HepG2 (cell line): ENCODE measurements at regions not wholly inside any gene's neighbourhood (a gene's known extent, or its start where the extent isn't known, plus 50 kb on each side); places are given as distances from the start of the nearest gene placed in this dataset.

Experiments
- ATAC-seq: fragments of 200-7000 bp; cut with Tn5 transposase; 3 replicates; pipeline ENCODE4 v1.9.1; 2020; ENCODE audit warnings: mild to moderate bottlenecking, moderate library complexity
- BruUV-seq: library from RNA; stranded (reverse); fragments of 400-500 nt; replicated peaks from 2 replicates; lab custom pipeline; 2021; lab: Mats Ljungman, UMichigan
- CTCF ChIA-PET: fragments of 300-600 bp; formaldehyde crosslinking; extraction: SDS; loops from one replicate; lab custom pipeline; 2021; ENCODE audit warnings: low total read pairs, inconsistent platforms, low intra/inter-chr PET ratio; lab: Yijun Ruan, JAX
- POLR2A ChIA-PET: fragments of 350-600 bp; sonication (Branson Sonifier 250); formaldehyde crosslinking; loops from one replicate; lab custom pipeline; 2020; ENCODE audit warnings: antibody characterized with exemption, inconsistent platforms; lab: Yijun Ruan, JAX
- DNase-seq: peaks from one replicate; pipeline ENCODE4 v3.0.0-alpha.2; 2015; ENCODE audit warnings: low spot score
- FAIRE-seq: peaks from 3 replicates; lab custom pipeline; 2011; peaks lifted over from hg19 to GRCh38; lab: Jason Lieb, UNC
- H2AFZ ChIP-seq: one replicate; pipeline ENCODE4 v1.6.1; 2011; ENCODE audit warnings: low read length, inconsistent platforms
- H3K27ac ChIP-seq: fragments of 300-600 bp; 3 replicates; pipeline ENCODE4 v1.8.0; 2011; ENCODE audit warnings: mixed run types, mild to moderate bottlenecking, mixed read lengths, low read length, inconsistent platforms; ENCODE audit not compliant: insufficient read depth; ENCODE audit errors: extremely low read length
- H3K27me3 ChIP-seq, 2 experiments: fragments of 200-600 bp in 1 of 2; 2 replicates in 1 of 2; 3 replicates in 1 of 2; pipeline versions ENCODE4 v1.6.0 to v1.8.0; 2011; ENCODE audit warnings: low read length in 2 of 2, mild to moderate bottlenecking in 2 of 2, moderate library complexity in 2 of 2, inconsistent platforms in 1 of 2; ENCODE audit not compliant: insufficient read depth in 2 of 2, control insufficient read depth in 1 of 2
- H3K36me3 ChIP-seq, 2 experiments: fragments of 200-600 bp in 1 of 2; replicated peaks in 1 of 2; 2 replicates in 1 of 2; 3 replicates in 1 of 2; pipeline versions ENCODE4 v1.5.1 to v1.8.0; 2011; ENCODE audit warnings: low read length in 2 of 2, inconsistent platforms in 1 of 2; ENCODE audit not compliant: insufficient read depth in 2 of 2, control insufficient read depth in 1 of 2
- H3K4me1 ChIP-seq: 2 replicates; pipeline ENCODE4 v1.5.1; 2012; ENCODE audit warnings: low read length, inconsistent platforms; ENCODE audit not compliant: insufficient read depth
- H3K4me2 ChIP-seq: 2 replicates; pipeline ENCODE4 v1.6.0; 2011; ENCODE audit warnings: low read depth, low read length, inconsistent platforms
- H3K4me3 ChIP-seq, 3 experiments: fragments of 200-600 bp in 1 of 3; sonication (generic), shearing (Covaris generic) in 1 of 3; replicated peaks in 1 of 3; 2 replicates each; pipeline ENCODE4 v1.5.1; 2011 to 2016; ENCODE audit warnings: low read length in 3 of 3, inconsistent platforms in 2 of 3, low read depth in 2 of 3, mild to moderate bottlenecking in 2 of 3, control low read depth in 1 of 3, mixed read lengths in 1 of 3; ENCODE audit not compliant: insufficient read depth in 1 of 3
- H3K79me2 ChIP-seq: one replicate; pipeline ENCODE4 v1.6.1; 2011; ENCODE audit warnings: low read length, inconsistent platforms; ENCODE audit not compliant: insufficient read depth
- H3K9ac ChIP-seq: 2 replicates; pipeline ENCODE4 v1.6.0; 2011; ENCODE audit warnings: mild to moderate bottlenecking, low read depth, low read length, inconsistent platforms; ENCODE audit not compliant: insufficient read depth
- H3K9me3 ChIP-seq: 2 replicates; pipeline ENCODE4 v1.5.1; 2012; ENCODE audit warnings: mild to moderate bottlenecking, low read length
- H4K20me1 ChIP-seq: 2 replicates; pipeline ENCODE4 v1.6.0; 2011; ENCODE audit warnings: inconsistent platforms, mild to moderate bottlenecking, low read length, moderate library complexity; ENCODE audit not compliant: insufficient read depth
- BRF2 ChIP-seq: sonication (generic); formaldehyde crosslinking; IDR thresholded peaks from 2 replicates; pipeline ENCODE4 v1.8.1; 2022; ENCODE audit warnings: mild to moderate bottlenecking, missing genetic modification reagents
- CBX5 ChIP-seq: sonication (generic); formaldehyde crosslinking; IDR thresholded peaks from 2 replicates; pipeline ENCODE4 v1.4.0; 2020; ENCODE audit warnings: missing genetic modification reagents, borderline replicate concordance
- IKZF5 ChIP-seq: IDR thresholded peaks from 2 replicates; pipeline ENCODE4 v1.6.1; 2018; ENCODE audit warnings: missing genetic modification reagents, mild to moderate bottlenecking, missing compliant biosample characterization
- KAT8 ChIP-seq: IDR thresholded peaks from 2 replicates; pipeline ENCODE4 v1.6.1; 2016; ENCODE audit warnings: missing genetic modification reagents, missing compliant biosample characterization
- KDM2A ChIP-seq: sonication (generic); formaldehyde crosslinking; IDR thresholded peaks from 2 replicates; pipeline ENCODE4 v1.4.0; 2020; ENCODE audit warnings: low read depth, missing genetic modification reagents, borderline replicate concordance
- MAF1 ChIP-seq: sonication (generic); formaldehyde crosslinking; IDR thresholded peaks from 2 replicates; pipeline ENCODE4 v1.5.0; 2020; ENCODE audit warnings: missing genetic modification reagents, borderline replicate concordance
- MATR3 ChIP-seq: sonication (generic); formaldehyde crosslinking; IDR thresholded peaks from 2 replicates; pipeline ENCODE4 v1.4.0; 2020; ENCODE audit warnings: missing genetic modification reagents
- MTA1 ChIP-seq: sonication (generic); formaldehyde crosslinking; IDR thresholded peaks from 2 replicates; pipeline ENCODE4 v1.4.0; 2020; ENCODE audit warnings: missing genetic modification reagents, mild to moderate bottlenecking, borderline replicate concordance
- PHF5A ChIP-seq: IDR thresholded peaks from one replicate; pipeline ENCODE4 v1.6.1; 2018; ENCODE audit warnings: low read depth, missing genetic modification reagents; ENCODE audit not compliant: unreplicated experiment
- SALL1 ChIP-seq: sonication (generic); formaldehyde crosslinking; IDR thresholded peaks from 2 replicates; pipeline ENCODE4 v1.8.0; 2022; ENCODE audit warnings: mild to moderate bottlenecking, missing genetic modification reagents
- ZBED4 ChIP-seq: sonication (generic); formaldehyde crosslinking; IDR thresholded peaks from 2 replicates; pipeline ENCODE4 v1.4.0; 2020; ENCODE audit warnings: missing genetic modification reagents, borderline replicate concordance
- ZNF451 ChIP-seq: sonication (generic); formaldehyde crosslinking; IDR thresholded peaks from 2 replicates; pipeline ENCODE4 v1.5.0; 2020; ENCODE audit warnings: mild to moderate bottlenecking, missing genetic modification reagents
- ZNF598 ChIP-seq: sonication (generic); formaldehyde crosslinking; IDR thresholded peaks from 2 replicates; pipeline ENCODE4 v1.5.1; 2020; ENCODE audit warnings: mild to moderate bottlenecking, missing genetic modification reagents, borderline replicate concordance
- ZNF816 ChIP-seq: sonication (generic); formaldehyde crosslinking; IDR thresholded peaks from 2 replicates; pipeline ENCODE4 v1.8.0; 2022; ENCODE audit warnings: missing genetic modification reagents, mild to moderate bottlenecking, borderline replicate concordance
- WGBS: methylation state at CpG from one replicate; pipeline ENCODE4 v1.1.6; 2017; ENCODE audit warnings: low lambda C conversion rate; 5-methylcytosine and 5-hydroxymethylcytosine counted together
- in situ Hi-C: cut with HindIII; loops from 2 replicates; pipeline ENCODE4 v1.10.0; 2017; ENCODE audit warnings: low pct_unique_long_range_greater_than_20kb; ENCODE audit not compliant: extremely low pct_ligation_motif_present
- intact Hi-C: fragments of 100-400 bp; cut with micrococcal nuclease; formaldehyde crosslinking; loops from one replicate; pipeline ENCODE4 v1.10.0; 2022; ENCODE audit not compliant: unreplicated experiment
- TF ChIP-seq, protein P1 (sequence below): sonication (generic); formaldehyde crosslinking; IDR thresholded peaks from 2 replicates; pipeline ENCODE4 v1.4.0; 2020; ENCODE audit warnings: missing genetic modification reagents
- TF ChIP-seq, protein P2 (sequence below): sonication (generic); formaldehyde crosslinking; IDR thresholded peaks from 2 replicates; pipeline ENCODE4 v1.5.1; 2020; ENCODE audit warnings: missing genetic modification reagents, mild to moderate bottlenecking, borderline replicate concordance

GRCh38 chr15:24898715-24899272 is 56.0 kb upstream of the SNRPN start:
- CTCF ChIA-PET, result no interaction called here
- no TSS peak for BruUV-seq
- Histone ChIP-seq H3K4me2 (no peak overlapping the region), H4K20me1 (no peaks in the 10 kb centered on the region), H3K4me1 (peaks cover 28% of the 10 kb centered on the region), H3K36me3 (no peaks in the 10 kb centered on the region), H3K27me3 (no peaks in the 10 kb centered on the region; a peak in 1 of 5 replicates), H3K79me2 (no peaks in the 10 kb centered on the region), H3K9me3 (peaks cover 68% of the 10 kb centered on the region), H2AFZ (no peak overlapping the region), H3K27ac (no peak overlapping the region), H3K4me3 (no peak overlapping the region), H3K9ac (no peak overlapping the region)
- no peak for DNase-seq
- intact Hi-C loops, result no loop called here
- FAIRE-seq, result no peak
- in situ Hi-C loops, result no loop called here
- no peak for ATAC-seq
- POLR2A ChIA-PET, result no interaction called here
- WGBS, result 35% methylated on average over 8 of the region's 8 CpGs
- no peak for TF ChIP-seq KAT8
- no peak for TF ChIP-seq MATR3
- no peak for TF ChIP-seq IKZF5
- no peak for TF ChIP-seq MTA1 (CRISPR knock-in tag)
- TF ChIP-seq BRF2 (CRISPR knock-in tag), result no peak
- TF ChIP-seq CBX5, result no peak
- no peak for TF ChIP-seq PHF5A
- TF ChIP-seq ZNF451 (CRISPR knock-in tag), result no peak
- no peak for TF ChIP-seq ZNF816 (CRISPR knock-in tag)
- TF ChIP-seq, protein P1, sequence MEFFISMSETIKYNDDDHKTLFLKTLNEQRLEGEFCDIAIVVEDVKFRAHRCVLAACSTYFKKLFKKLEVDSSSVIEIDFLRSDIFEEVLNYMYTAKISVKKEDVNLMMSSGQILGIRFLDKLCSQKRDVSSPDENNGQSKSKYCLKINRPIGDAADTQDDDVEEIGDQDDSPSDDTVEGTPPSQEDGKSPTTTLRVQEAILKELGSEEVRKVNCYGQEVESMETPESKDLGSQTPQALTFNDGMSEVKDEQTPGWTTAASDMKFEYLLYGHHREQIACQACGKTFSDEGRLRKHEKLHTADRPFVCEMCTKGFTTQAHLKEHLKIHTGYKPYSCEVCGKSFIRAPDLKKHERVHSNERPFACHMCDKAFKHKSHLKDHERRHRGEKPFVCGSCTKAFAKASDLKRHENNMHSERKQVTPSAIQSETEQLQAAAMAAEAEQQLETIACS (CRISPR knock-in tag), result no peak
- TF ChIP-seq, protein P2, sequence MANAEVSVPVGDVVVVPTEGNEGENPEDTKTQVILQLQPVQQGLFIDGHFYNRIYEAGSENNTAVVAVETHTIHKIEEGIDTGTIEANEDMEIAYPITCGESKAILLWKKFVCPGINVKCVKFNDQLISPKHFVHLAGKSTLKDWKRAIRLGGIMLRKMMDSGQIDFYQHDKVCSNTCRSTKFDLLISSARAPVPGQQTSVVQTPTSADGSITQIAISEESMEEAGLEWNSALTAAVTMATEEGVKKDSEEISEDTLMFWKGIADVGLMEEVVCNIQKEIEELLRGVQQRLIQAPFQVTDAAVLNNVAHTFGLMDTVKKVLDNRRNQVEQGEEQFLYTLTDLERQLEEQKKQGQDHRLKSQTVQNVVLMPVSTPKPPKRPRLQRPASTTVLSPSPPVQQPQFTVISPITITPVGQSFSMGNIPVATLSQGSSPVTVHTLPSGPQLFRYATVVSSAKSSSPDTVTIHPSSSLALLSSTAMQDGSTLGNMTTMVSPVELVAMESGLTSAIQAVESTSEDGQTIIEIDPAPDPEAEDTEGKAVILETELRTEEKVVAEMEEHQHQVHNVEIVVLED (CRISPR knock-in tag), result no peak
- no peak for TF ChIP-seq KDM2A (CRISPR knock-in tag)
- no peak for TF ChIP-seq ZNF598
- TF ChIP-seq SALL1 (CRISPR knock-in tag), result no peak
- TF ChIP-seq ZBED4 (CRISPR knock-in tag), result no peak
- no peak for TF ChIP-seq MAF1
